ENCODE measurements at regions not wholly inside any gene's neighbourhood (a gene's known extent, or its start where the extent isn't known, plus 50 kb on each side); places are given as distances from the start of the nearest gene placed in this dataset.

DNA sequence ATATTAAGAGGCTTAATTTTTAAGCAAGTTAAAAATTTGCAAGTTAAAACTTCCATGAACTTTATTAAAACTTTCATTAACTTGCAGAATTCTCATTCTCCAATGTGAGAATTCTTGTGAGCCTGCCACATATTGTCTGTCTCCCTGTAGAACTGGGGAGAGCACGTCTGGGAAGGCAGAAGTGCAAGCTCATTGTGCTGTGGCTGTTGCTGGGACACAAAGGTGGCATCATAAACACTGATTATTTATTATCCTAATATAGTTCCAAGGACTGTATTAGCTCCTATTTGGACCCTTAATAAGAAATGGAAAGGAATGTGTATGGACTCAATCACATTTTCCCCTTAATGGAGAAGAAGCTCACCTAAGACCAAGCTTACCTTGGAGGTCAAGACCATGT, 68.7 kb upstream of the MROH9 start:
- no peak for TF ChIP-seq SPI1 (IDR thresholded peaks at IDR 0.05; ENCODE audit: borderline replicate concordance, insufficient read depth, low read depth, low read length)
- TF ChIP-seq, protein P1, sequence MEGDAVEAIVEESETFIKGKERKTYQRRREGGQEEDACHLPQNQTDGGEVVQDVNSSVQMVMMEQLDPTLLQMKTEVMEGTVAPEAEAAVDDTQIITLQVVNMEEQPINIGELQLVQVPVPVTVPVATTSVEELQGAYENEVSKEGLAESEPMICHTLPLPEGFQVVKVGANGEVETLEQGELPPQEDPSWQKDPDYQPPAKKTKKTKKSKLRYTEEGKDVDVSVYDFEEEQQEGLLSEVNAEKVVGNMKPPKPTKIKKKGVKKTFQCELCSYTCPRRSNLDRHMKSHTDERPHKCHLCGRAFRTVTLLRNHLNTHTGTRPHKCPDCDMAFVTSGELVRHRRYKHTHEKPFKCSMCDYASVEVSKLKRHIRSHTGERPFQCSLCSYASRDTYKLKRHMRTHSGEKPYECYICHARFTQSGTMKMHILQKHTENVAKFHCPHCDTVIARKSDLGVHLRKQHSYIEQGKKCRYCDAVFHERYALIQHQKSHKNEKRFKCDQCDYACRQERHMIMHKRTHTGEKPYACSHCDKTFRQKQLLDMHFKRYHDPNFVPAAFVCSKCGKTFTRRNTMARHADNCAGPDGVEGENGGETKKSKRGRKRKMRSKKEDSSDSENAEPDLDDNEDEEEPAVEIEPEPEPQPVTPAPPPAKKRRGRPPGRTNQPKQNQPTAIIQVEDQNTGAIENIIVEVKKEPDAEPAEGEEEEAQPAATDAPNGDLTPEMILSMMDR (IDR thresholded peaks at IDR 0.05 in 2 of 3, conservative IDR thresholded peaks at IDR 0.05 in 1 of 3; ENCODE audit: control insufficient read depth in 2 of 3, extremely low read depth in 1 of 3, insufficient read depth in 1 of 3, low read depth in 3 of 3, low read length in 3 of 3) = no peak
